Thyroid gland (tissue), 4 donors: ENCODE measurements at regions not wholly inside any gene's neighbourhood (a gene's known extent, or its start where the extent isn't known, plus 50 kb on each side); places are given as distances from the start of the nearest gene placed in this dataset.

Source experiments
- DNase-seq, 2 donors: peaks; one replicate each; pipeline ENCODE4 v3.0.0-alpha.2; 2019
- H3K27ac ChIP-seq, 3 donors: fragments of 200-600 bp; sonication (generic); 1 replicate in 2 of 3; 2 replicates in 1 of 3; pipeline ENCODE4 v1.5.1; 2016 to 2019; ENCODE audit warnings: mild to moderate bottlenecking in 1 of 3, moderate library complexity in 1 of 3
- H3K27me3 ChIP-seq: fragments of 200-600 bp; sonication (generic); one replicate; pipeline ENCODE4 v1.5.1; 2019
- H3K36me3 ChIP-seq, 2 donors: fragments of 200-600 bp; sonication (generic); one replicate each; pipeline ENCODE4 v1.5.1; 2016 to 2019
- H3K4me1 ChIP-seq, 2 donors: fragments of 200-600 bp; sonication (generic); one replicate each; pipeline ENCODE4 v1.5.1; 2017 to 2019
- H3K4me3 ChIP-seq, 3 donors: fragments of 200-600 bp; sonication (generic); replicated peaks in 1 of 3; 1 replicate in 2 of 3; 2 replicates in 1 of 3; pipeline ENCODE4 v1.5.1; 2016; ENCODE audit warnings: mild to moderate bottlenecking in 1 of 3
- H3K9me3 ChIP-seq: fragments of 200-600 bp; sonication (generic); one replicate; pipeline ENCODE4 v1.5.1; 2017
- CTCF ChIP-seq, 6 experiments: fragments of 200-600 bp in 3 of 6; fragments of 450-650 bp in 3 of 6; sonication (generic) in 3 of 6; IDR thresholded peaks; one replicate each; pipeline ENCODE4 v1.5.1; 2016 to 2019; ENCODE audit warnings: antibody characterized with exemption in 6 of 6, mild to moderate bottlenecking in 2 of 6, inconsistent platforms in 1 of 6, moderate library complexity in 1 of 6
- POLR2A ChIP-seq, 2 donors: fragments of 450-650 bp; IDR thresholded peaks; one replicate each; pipeline ENCODE4 v1.6.1; 2017; ENCODE audit warnings: antibody characterized with exemption in 2 of 2, mild to moderate bottlenecking in 2 of 2, moderate library complexity in 1 of 2
- WGBS, 2 donors: methylation state at CpG; one replicate each; pipeline ENCODE4 v1.1.5; 2017; 5-methylcytosine and 5-hydroxymethylcytosine counted together
- intact Hi-C: fragments of 100-400 bp; cut with DNase I; formaldehyde crosslinking; loops from one replicate; pipeline ENCODE4 v1.15.1; 2023

GRCh38 chr22:22387386-22387736 lies 121.2 kb downstream of the ZNF280B start:
- no peaks in the 10 kb centered on the region for H3K36me3 ChIP-seq
- H3K4me3 ChIP-seq = no peak overlapping the region
- no peak for TF ChIP-seq POLR2A (IDR thresholded peaks at IDR 0.05)
- TF ChIP-seq CTCF (IDR thresholded peaks at IDR 0.05) = no peak
- WGBS, 2 donors = 0 to 62% methylated on average over 1 of the region's 1 CpG
- H3K27ac ChIP-seq = no peak overlapping the region
- no peaks in the 10 kb centered on the region for H3K9me3 ChIP-seq
- intact Hi-C loops = no loop called here
- peaks cover 3 to 11% of the 10 kb centered on the region in 2 donors for H3K4me1 ChIP-seq
- DNase-seq = no peak
- no peaks in the 10 kb centered on the region for H3K27me3 ChIP-seq

- DNase-seq = peak; percentile 68 to 73
- intact Hi-C loops = no loop called here
- Histone ChIP-seq H3K4me3 (no peak overlapping the region), H3K27ac (peak overlapping the region in 1 of 3 donors; percentile 36), H3K4me1 (peaks cover 3 to 11% of the 10 kb centered on the region in 2 donors), H3K9me3 (no peaks in the 10 kb centered on the region), H3K36me3 (no peaks in the 10 kb centered on the region), H3K27me3 (no peaks in the 10 kb centered on the region)
- TF ChIP-seq CTCF (IDR thresholded peaks at IDR 0.05) (no peak), POLR2A (IDR thresholded peaks at IDR 0.05) (no peak)
- WGBS, 2 donors = 26 to 51% methylated on average over 5 of the region's 5 CpGs
Observed at GRCh38 chr22:22388090-22388489, 120.5 kb downstream of the ZNF280B start.

GRCh38 chr22:22388494-22388893 lies 120.0 kb downstream of the ZNF280B start:
- intact Hi-C loops = no loop called here
- Histone ChIP-seq H3K4me3 (no peak overlapping the region), H3K36me3 (no peaks in the 10 kb centered on the region), H3K9me3 (no peaks in the 10 kb centered on the region), H3K27me3 (no peaks in the 10 kb centered on the region), H3K4me1 (peaks cover 3 to 11% of the 10 kb centered on the region in 2 donors), H3K27ac (no peak overlapping the region)
- DNase-seq = no peak
- TF ChIP-seq CTCF (IDR thresholded peaks at IDR 0.05) (no peak), POLR2A (IDR thresholded peaks at IDR 0.05) (no peak)
- WGBS, 2 donors = 93% methylated on average over 3 of the region's 3 CpGs

GRCh38 chr22:22389467-22389866 lies 119.1 kb downstream of the ZNF280B start:
- 94 to 96% methylated on average over 5 of the region's 5 CpGs for WGBS, 2 donors
- Histone ChIP-seq H3K36me3 (no peaks in the 10 kb centered on the region), H3K27me3 (no peaks in the 10 kb centered on the region), H3K9me3 (no peaks in the 10 kb centered on the region), H3K4me1 (peaks cover 3 to 11% of the 10 kb centered on the region in 2 donors), H3K27ac (no peak overlapping the region), H3K4me3 (no peak overlapping the region)
- DNase-seq = no peak
- TF ChIP-seq CTCF (IDR thresholded peaks at IDR 0.05) (no peak), POLR2A (IDR thresholded peaks at IDR 0.05) (no peak)
- intact Hi-C loops = no loop called here

- H3K4me3 ChIP-seq = no peak overlapping the region
- intact Hi-C loops = no loop called here
- H3K36me3 ChIP-seq = no peaks in the 10 kb centered on the region
- no peak for TF ChIP-seq POLR2A (IDR thresholded peaks at IDR 0.05)
- no peak for TF ChIP-seq CTCF (IDR thresholded peaks at IDR 0.05)
- no peaks in the 10 kb centered on the region for H3K27me3 ChIP-seq
- no peak for DNase-seq
- H3K27ac ChIP-seq = no peak overlapping the region
- WGBS, 2 donors = 87 to 92% methylated on average over 4 of the region's 4 CpGs
- H3K4me1 ChIP-seq = peaks cover 3 to 21% of the 10 kb centered on the region in 2 donors
- no peaks in the 10 kb centered on the region for H3K9me3 ChIP-seq
Observed at GRCh38 chr22:22390989-22391388, 117.6 kb downstream of the ZNF280B start.
